GM18520 (cell line): ENCODE measurements at regions not wholly inside any gene's neighbourhood (a gene's known extent, or its start where the extent isn't known, plus 50 kb on each side); places are given as distances from the start of the nearest gene placed in this dataset.

Source experiments
- ATAC-seq: cut with Tn5 transposase; IDR thresholded peaks from one replicate; pipeline ENCODE4 v1.9.1; 2021; ENCODE audit not compliant: unreplicated experiment

DNA sequence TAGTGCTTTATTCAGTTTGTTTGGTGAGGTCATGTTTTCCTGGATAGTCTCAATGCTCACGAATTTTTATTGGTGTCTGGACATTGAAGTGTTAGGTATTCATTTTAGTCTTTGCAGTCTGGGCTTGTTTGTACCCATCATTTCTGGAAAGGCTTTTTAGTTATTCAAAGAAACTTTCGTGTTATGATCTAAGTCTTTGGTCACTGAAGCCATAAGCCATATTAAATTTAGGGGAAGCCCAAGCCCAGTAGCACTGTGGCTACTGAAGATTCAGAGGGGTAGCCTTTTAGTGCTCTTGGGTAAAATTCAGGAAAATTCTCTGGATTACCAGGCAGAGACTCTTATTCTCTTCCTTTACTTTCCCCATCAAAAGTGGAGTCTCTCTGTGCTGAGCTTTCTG is 56.2 kb upstream of the PEX5L start:
- no peak for ATAC-seq

DNA sequence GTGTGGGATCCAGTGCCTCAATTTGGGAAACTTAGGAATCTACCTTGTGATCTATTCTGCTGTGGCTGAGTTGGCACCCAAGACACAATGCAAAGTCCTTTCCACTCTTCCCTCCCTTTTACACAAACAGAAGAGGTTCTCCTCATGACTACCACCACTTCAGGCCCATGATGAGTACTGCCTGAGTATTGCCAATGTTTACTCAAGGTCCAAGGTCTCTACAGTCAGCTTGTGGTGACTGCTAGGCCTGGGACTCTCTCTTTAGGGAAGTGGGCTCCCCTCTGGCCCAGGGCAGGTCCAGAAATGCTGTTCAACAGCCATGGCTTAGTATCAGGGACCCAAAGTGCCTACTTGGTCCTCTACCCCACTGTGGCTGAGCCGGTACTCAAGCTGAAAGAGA is 56.8 kb upstream of the PEX5L start:
- ATAC-seq: no peak

DNA sequence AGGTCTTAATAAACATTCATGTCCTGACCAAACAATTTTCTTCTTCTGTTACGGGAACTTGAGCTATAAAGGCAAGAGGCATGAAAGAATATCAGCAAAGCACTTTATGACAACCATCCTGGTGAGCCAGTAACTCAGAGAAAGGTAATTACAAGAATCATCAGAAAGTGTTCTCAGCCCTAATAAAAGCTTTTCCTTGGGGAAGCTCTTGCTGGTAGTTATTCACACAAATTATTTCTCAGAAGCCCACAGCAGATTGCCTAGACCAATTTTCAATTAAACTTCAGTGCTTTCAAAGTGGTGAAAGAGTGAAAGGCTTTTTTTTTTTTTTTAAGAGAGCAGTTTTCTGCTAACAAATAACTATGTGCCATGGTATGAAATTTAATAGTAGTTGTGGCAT is 60.9 kb upstream of the PEX5L start:
- no peak for ATAC-seq

DNA sequence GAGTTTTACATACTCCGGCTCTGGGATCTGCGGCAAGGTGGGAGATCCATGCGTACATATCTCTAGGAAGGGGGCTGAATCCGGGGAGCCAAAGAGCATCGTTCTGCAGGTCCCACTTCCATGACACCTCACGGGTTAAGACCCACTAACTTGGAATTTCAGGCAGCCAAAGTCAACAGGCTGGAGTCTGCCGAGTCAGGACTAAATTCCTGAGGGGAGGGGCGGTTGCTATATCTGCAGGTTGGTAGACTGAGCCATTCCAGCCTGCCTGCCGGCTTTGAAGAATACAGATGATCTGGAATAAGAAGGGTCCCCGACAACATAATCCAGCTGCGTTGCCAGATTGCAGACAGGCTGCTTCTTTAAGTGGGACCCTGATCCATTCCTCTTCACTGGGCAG is 65.4 kb upstream of the PEX5L start:
- ATAC-seq: no peak

DNA sequence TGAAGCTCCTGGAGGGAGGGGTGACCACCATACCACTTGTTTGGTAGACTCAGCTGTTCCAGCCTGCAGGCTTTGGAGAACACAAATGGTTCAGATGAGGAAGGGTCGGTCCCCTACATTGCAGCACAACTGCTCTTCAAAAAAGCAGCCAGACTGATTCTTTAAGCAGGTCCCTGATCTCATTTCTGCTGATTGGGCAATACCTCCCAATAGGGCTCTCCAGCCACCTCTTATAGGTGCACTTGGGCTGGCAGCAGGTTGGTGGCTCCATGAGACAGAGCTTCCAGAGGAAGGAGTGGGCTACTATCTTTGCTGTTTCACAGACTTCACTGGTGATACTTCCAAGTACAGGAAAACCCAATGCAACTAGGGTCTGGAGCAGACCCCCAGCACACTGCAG is 65.9 kb upstream of the PEX5L start:
- ATAC-seq: no peak

DNA sequence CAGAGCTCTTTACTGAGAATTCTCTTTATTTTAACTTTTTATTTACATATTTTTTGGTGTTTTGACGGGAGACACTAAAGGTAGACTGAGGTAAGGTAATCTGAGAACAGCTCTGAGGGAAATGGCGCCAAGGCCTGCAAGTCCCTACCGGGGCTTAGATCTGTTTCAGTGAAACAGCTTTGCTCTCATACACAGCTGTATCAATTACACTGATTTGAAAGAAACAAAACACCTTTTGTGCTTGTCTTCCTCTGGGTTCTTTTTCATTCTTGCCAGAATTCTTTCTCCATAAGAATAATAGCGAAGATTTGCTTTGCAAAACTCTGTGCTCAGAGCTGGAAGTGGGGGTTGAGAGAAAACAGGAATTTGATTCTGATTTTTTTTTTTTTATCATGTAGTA is 79.5 kb upstream of the PEX5L start:
- ATAC-seq: no peak

DNA sequence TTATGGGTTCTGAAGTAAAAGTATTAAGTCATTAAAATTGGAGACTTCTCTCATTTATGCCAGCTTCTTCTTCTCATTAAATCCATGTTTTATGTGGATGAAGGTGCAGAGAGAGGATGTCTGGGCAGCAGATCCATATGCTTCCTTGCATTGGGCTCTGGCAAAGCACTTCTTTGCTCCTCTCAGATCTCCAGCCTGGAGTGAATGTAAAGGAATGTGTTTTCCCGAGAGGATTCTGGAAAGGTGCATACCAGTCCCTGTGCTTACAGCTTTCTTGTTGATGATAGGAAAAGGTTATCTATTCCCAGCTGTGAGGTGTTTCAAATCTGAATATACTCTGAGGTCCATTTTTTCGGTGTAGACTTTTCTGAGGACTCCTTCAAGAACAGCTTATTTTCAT is 79.9 kb upstream of the PEX5L start:
- ATAC-seq: no peak

DNA sequence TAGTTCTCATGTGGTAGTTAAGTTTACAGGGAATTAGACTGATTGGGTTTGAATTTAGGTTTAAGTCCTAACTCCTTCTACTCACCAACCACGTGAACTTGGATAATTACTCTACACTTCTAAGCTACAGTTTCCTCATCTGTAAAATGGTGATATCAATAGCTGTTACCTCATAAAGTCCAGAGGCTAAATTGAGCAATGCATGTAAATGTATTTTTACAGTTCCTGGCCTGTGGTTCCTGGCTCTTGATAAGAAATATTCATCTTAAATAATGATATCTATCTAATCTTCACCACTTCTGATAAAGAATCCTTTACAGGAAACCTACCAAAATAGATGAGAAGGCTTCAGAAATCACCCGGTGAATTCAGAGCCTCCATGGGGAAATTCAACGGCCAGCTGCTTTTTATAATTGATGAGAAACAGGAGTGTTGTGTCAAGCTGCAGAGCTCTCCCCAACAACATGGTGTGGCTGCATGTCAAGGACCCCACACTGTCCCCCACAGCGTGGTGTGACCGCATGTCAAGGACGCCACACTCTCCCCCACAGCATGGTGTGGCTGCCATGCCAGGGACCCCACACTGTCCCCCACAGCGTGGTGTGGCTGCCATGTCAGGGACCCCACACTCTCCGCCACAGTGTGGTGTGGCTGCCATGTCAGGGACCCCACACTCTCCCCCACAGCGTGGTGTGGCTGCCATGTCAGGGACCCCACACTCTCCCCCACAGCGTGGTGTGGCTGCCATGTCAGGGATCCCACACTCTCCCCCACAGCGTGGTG is 80.8 kb upstream of the PEX5L start:
- no peak for ATAC-seq

DNA sequence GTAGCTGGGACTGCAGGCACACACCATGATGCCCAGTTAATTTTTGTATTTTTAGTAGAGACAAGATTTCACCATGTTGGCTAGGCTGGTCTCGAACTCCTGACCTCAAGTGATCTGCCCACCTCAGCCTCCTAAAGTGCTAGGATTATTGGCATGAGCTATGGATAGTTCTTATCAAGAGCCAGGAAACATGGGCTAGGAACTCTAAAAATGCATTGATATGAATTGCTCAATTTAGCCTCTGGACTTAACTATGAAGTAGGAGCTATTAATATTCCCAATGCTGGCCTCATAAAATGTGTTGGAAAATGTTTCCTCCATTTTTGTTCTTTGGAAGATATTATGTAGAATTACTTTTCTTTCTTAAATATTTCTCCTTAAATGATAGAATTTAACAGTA is 82.8 kb upstream of the PEX5L start:
- no peak for ATAC-seq

DNA sequence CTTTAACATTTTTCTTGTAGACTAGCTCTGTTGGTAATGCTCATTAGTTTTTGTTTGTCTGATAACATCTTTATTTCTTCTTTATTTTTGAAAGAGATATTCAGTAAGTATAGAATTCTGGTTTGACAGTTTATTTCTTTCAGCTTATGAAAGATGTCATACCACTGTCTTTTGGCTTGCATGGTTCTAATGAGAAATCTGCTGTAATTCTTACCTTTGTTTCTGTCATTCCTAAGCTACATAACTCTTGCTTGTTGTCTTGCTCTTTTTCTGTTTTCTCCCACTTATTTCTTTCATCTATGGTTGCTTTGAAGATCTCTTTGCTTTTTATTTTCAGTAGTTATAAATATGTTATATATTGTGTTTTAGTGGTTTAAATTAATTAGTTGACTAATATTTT is 87.2 kb upstream of the PEX5L start:
- ATAC-seq: no peak

DNA sequence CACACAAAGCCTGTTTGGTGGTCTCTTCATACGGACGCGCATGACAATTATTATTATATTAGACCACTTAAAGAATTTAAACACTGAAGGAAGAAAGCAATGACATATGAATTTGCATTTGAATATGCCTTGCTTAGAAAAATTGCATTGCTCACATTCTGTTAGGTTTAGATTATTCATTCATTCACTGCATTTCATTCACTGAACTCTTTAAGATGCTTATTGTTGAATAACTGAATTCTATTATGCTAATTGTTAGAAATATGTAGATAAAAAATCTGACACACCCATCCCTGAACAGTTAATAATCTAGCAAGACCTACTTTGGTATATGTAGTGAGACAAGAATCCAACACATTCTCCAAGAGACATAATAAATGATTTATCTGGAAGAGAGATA is 94.4 kb upstream of the PEX5L start:
- ATAC-seq: no peak

DNA sequence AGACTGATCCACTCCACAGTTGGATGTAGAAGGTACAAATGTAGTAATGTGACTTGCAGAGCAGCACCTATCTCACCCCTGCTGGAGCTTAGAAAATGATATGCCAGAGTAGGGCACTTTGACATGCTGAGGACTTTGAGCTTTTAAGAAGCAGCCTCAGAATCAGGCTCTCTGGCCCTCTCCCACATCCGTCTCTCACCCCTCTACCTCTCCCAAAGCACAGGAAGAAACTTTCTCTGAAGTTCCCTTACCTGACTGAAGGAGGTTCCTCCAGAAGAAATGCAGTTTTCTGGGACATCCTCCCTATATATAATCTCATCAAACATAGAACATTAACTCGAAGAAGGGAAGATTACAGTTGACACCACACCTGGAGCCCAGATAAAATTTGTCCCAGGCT is 98.4 kb upstream of the PEX5L start:
- ATAC-seq: no peak

DNA sequence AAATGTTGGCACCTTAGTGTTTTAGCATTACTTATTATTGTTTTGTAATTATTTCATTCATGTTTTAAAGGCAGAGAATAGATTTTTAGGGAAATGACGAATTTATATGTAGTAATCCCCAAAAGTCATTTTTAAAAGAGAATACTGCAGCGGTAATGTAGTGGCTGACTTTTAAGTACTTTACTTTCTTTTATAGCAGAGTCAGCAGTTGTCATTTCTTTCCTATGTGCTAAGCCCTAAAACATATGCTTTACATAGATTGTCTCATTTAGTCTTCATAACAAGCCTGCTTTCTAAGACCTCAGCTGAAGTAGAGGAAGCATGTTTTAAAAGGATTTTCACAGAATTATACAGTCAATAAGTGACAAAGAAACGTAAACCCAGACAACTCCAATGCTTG is 102.1 kb upstream of the PEX5L start:
- ATAC-seq: no peak

DNA sequence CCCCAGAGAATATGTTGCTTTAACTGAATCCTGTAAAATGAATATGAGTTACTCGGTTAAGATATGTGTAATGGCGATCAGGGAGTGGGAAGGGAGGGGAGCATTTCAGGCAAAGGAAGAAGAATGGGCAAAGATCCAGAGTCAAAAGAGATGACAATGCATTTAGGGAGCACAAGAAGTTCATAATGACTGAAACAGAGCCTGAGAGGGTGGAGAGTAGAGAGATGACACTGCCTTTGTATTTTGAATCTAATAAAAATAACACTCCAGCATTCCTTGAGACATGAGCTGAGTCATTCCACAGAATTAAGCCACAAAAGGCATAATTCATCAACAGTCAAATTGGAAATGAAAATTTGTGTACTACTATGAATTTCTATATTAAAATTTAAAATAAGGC is 105.3 kb upstream of the PEX5L start:
- ATAC-seq: no peak

DNA sequence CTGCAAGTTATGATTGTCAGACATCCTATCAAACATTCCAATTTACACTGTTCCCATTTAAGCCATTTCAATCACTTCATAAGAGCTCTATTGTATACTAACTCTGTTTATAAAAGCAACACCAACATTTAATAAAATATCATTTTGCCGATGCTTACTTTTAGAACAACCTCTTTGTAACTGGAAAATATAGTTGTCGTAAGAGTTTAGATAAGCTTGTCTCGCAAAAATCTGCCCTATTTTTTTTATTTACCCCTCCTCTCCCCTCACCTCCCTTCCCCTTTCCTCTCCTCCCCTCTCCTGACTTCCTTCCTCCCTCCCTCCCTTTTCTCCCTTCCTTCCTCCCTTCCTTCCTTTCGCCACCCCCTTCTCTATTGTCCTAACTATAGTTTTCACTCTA is 105.7 kb upstream of the PEX5L start:
- no peak for ATAC-seq

DNA sequence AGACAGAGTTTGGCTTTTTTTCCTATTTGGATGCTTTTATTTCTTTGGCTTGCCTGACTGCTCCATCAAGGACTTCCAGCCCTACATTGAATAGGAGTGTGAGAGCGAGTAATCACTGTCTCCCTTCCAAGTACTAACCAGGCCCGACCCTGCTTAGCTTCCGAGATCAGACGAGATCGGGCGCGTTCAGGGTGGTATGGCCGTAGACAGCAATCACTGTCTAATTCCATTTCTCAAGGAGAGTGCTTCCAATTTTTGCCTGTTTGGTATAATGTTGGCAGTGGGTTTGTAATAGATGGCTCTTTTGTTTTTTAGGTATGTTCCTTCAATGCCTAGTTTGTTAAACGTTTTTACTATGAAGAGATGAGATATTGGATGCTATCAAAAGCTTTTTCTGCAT is 125.0 kb upstream of the PEX5L start:
- no peak for ATAC-seq

DNA sequence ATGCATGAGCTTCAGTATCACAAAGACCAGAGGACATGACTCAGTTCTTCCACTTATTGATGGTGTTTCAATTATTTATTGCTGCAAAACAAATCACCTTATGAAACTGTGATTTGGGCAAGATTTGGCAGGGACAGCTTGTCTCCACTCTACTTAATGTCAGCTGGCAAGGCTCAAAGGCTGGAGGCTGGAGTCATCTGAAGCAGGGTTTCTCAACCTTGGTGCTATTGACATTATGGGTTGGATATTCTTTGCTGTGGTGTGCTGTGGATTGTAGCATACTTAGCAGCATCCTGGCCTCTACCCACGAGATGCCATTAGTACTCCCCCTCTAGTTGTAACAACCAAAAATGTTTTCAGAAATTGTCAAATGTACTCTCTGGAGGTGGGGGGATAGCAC is 138.8 kb upstream of the PEX5L start:
- ATAC-seq: no peak

DNA sequence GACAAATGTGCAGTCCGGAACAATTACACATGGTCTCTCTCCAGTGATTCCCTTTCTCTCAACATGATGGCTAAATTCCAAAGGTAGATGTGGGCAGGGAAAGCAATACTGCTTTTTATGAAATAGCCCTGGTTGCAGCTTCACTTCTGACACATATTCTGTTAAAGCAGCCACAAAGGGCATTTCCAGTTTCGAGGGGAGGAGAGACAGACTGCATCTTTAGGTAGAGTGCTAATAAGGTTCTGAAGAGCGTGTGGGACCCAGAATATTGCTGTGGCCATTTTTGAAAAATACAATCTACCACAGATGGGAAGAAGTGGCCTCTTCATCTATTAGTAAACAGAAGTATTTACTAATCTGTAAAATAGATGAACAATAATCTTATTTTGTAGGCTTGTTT is 139.3 kb upstream of the PEX5L start:
- ATAC-seq: no peak

DNA sequence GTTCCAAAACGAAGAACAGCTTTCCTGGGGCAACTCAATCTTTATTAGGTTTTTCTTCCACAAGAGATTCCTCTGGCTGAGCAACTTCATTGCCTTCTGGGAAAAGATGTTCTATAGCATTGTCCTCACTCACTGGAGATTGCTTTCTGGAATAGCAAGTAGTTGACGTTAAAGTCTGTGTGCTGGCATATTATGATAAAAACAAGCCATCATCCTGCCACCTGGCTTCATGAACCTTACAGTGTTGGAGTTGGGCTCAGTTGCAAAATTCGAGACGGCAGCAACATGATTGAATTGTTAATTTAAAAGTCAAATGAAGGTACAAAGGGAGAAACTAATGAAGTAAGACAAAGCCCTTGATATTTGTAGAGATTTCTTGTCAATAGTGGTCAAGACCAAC is 140.5 kb upstream of the PEX5L start:
- ATAC-seq: no peak

DNA sequence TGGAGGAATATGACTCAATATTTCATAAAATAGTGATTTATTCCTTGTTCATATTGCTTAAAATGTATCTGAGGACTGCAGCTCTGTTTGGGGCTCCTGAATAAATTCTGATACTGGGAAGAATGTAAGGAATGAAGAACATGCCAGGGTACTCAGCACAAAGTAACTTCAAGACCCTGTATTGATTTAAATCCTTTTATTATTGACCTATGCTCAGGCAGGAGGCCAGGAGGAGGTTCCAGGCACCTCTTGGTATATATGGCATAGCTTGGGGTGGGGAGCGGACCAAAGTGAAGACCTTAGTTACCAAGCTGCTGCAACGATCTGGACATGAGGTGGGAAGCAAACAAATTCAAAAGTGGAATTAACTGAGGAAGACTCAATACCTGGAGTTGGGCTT is 142.8 kb upstream of the PEX5L start:
- ATAC-seq: no peak

DNA sequence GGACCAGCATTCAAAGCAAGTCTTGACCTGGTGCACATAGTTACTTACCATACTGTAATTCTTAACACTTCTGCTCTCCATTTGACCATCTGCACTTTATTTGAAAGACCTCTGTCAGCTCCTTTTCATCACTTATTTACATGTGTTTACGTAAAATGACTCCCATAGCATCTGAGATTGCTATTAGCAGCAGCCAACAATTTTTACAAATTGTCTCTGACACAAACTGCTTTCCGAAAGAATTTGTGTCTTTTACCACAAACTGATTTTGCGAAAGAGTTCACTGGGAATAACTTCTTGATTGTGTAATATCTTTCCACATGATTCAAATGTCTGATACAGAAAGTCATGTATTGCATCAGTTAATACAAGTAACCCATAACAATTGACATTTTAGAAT is 144.1 kb upstream of the PEX5L start:
- ATAC-seq: no peak

DNA sequence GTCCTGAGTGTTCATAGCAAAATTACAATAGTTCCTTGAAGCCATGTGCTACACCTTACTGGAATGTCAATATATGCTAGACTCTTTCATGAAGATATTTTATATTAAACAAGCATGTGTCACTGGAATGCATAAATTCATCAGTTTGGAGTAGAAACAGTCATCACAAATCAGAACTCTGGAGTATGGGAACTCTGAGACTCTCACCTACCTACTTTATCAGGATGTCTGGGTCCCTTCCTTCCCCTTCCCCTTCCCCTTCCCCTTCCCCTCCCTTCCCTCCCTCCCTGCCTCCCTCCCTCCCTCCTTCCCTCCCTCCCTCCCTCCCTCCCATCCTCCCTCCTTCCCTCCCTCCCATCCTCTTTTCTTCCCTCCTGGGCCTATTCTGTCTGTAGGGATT is 144.7 kb upstream of the PEX5L start:
- ATAC-seq: no peak

DNA sequence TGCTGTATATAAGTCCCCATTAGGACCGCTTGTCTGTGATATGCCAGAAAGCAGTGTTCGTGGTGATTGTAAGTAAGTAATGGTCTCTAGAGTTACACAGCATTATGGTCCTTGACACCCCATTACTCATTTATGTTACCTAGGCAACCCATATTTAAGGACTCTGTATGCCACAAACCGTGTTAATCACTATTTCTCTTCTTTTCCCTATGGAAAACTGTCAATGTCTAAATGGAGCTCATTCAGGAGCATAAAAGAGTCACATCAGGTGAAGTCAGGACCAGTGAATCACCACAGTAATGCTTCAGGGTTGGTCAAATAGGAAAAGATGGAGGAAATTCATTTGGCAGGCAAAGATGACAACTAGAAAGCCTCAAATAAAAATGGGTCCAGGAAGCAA is 146.6 kb upstream of the PEX5L start:
- no peak for ATAC-seq

DNA sequence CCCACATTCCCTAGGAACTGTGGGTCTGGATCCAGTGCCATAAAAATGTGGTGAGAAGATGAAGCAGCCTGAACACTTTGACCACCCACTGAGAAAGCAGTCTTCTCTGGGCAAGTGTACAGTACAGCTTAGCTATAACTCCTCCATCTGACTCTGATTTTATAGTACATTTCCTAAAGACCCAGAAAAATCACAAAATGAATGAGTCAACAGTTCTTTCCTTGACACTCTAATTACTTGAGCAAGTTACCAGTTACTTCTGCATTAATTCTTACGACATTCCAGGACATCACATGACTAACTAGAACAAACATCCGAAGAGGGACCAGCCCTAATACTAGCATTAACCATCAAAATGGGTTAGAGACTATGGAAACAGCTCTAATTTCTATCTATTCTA is 148.1 kb upstream of the PEX5L start:
- ATAC-seq: no peak
